H1 (cell line): ENCODE measurements at regions not wholly inside any gene's neighbourhood (a gene's known extent, or its start where the extent isn't known, plus 50 kb on each side); places are given as distances from the start of the nearest gene placed in this dataset.

Experiments
- CTCF ChIA-PET: fragments of 300-600 bp; sonication (Branson Sonifier 250); formaldehyde crosslinking; loops from one replicate; lab custom pipeline; 2021; ENCODE audit not compliant: partially characterized antibody; lab: Charles Lee
- POLR2A ChIA-PET: fragments of 300-600 bp; sonication (Branson Sonifier 250); formaldehyde crosslinking; loops from one replicate; lab custom pipeline; 2021; ENCODE audit warnings: inconsistent platforms; ENCODE audit not compliant: partially characterized antibody; lab: Charles Lee
- DNase-seq, 2 experiments: peaks; one replicate each; pipeline versions ENCODE4 v3.0.0 to v3.0.0-alpha.2; 2010 to 2022; ENCODE audit warnings: low spot score in 2 of 2, low read depth in 1 of 2, mixed read lengths in 1 of 2
- FAIRE-seq: peaks from 2 replicates; lab custom pipeline; 2011; peaks lifted over from hg19 to GRCh38; lab: Jason Lieb, UNC
- H2AFZ ChIP-seq: 2 replicates; pipeline ENCODE4 v1.8.1; 2012; ENCODE audit warnings: low read length, inconsistent platforms
- H2AK5ac ChIP-seq: 2 replicates; pipeline ENCODE4 v1.6.1; 2013; ENCODE audit warnings: low read depth, low read length
- H2BK120ac ChIP-seq: replicated peaks from 2 replicates; pipeline ENCODE3; 2013; ENCODE audit warnings: low read depth, low read length, inconsistent platforms
- H2BK12ac ChIP-seq: 2 replicates; pipeline ENCODE4 v1.6.1; 2013; ENCODE audit warnings: low read depth, low read length
- H2BK15ac ChIP-seq: 2 replicates; pipeline ENCODE4 v1.6.1; 2013; ENCODE audit warnings: low read length
- H2BK20ac ChIP-seq: 2 replicates; pipeline ENCODE4 v1.6.1; 2013; ENCODE audit warnings: low read length
- H2BK5ac ChIP-seq: 2 replicates; pipeline ENCODE4 v1.6.1; 2013; ENCODE audit warnings: low read depth, low read length
- H3K14ac ChIP-seq: 2 replicates; pipeline ENCODE4 v1.6.1; 2013; ENCODE audit warnings: inconsistent platforms; ENCODE audit not compliant: insufficient read length
- H3K18ac ChIP-seq: 2 replicates; pipeline ENCODE4 v1.6.1; 2013; ENCODE audit warnings: low read length; ENCODE audit errors: extremely low read depth
- H3K23ac ChIP-seq: 2 replicates; pipeline ENCODE4 v1.6.1; 2013; ENCODE audit warnings: inconsistent platforms; ENCODE audit not compliant: insufficient read length
- H3K23me2 ChIP-seq: 2 replicates; pipeline ENCODE4 v1.6.1; 2013; ENCODE audit warnings: low read depth, low read length
- H3K27ac ChIP-seq: 2 replicates; pipeline ENCODE4 v1.6.1; 2011; ENCODE audit warnings: low read depth, low read length, inconsistent platforms
- H3K27me3 ChIP-seq, 4 experiments: replicated peaks in 1 of 4; 1 replicate in 1 of 4; 2 replicates in 3 of 4; pipeline versions ENCODE4 v1.6.1 to v1.8.1; 2011 to 2013; ENCODE audit warnings: low read length in 3 of 4, mild to moderate bottlenecking in 3 of 4, inconsistent platforms in 2 of 4, mixed read lengths in 2 of 4, moderate library complexity in 1 of 4; ENCODE audit not compliant: control insufficient read depth in 3 of 4, insufficient read depth in 3 of 4; ENCODE audit errors: extremely low read depth in 1 of 4
- H3K36me3 ChIP-seq, 4 experiments: 2 replicates each; pipeline versions ENCODE4 v1.6.1 to v1.8.1; 2011 to 2013; ENCODE audit warnings: mild to moderate bottlenecking in 4 of 4, low read length in 3 of 4, moderate library complexity in 2 of 4, control low read depth in 1 of 4, inconsistent platforms in 1 of 4; ENCODE audit not compliant: insufficient read depth in 4 of 4, control insufficient read depth in 2 of 4
- H3K4ac ChIP-seq: replicated peaks from 2 replicates; pipeline ENCODE3; 2013; ENCODE audit warnings: low read length, low read depth, mixed read lengths, inconsistent platforms; ENCODE audit not compliant: insufficient read length
- H3K4me1 ChIP-seq, 4 experiments: replicated peaks in 1 of 4; 1 replicate in 1 of 4; 2 replicates in 3 of 4; pipeline versions ENCODE4 v1.6.1 to v1.8.1; 2011 to 2013; ENCODE audit warnings: low read length in 3 of 4, inconsistent platforms in 2 of 4, mixed read lengths in 1 of 4; ENCODE audit not compliant: insufficient read depth in 4 of 4, control insufficient read depth in 3 of 4
- H3K4me2 ChIP-seq, 2 experiments: 2 replicates each; pipeline versions ENCODE4 v1.6.1 to v1.8.1; 2011 to 2013; ENCODE audit warnings: low read depth in 2 of 2, low read length in 2 of 2, control low read depth in 1 of 2, inconsistent platforms in 1 of 2, mild to moderate bottlenecking in 1 of 2; ENCODE audit not compliant: insufficient read depth in 1 of 2
- H3K4me3 ChIP-seq, 4 experiments: fragments of 200-600, 300-600 bp in 1 of 4; sonication (generic), shearing (Covaris generic), sonication (Bioruptor Twin) in 1 of 4; 2 replicates each; pipeline versions ENCODE4 v1.5.1 to v1.8.1; 2011 to 2016; ENCODE audit warnings: low read length in 4 of 4, low read depth in 3 of 4, control low read depth in 2 of 4, inconsistent platforms in 2 of 4, mild to moderate bottlenecking in 2 of 4, mixed read lengths in 1 of 4, moderate library complexity in 1 of 4; ENCODE audit not compliant: insufficient read depth in 2 of 4; ENCODE audit errors: extremely low read depth in 1 of 4
- H3K56ac ChIP-seq: replicated peaks from 2 replicates; pipeline ENCODE3; 2013; ENCODE audit warnings: low read depth, mild to moderate bottlenecking, mixed read lengths, low read length, inconsistent platforms; ENCODE audit not compliant: insufficient read length
- H3K79me1 ChIP-seq: 2 replicates; pipeline ENCODE4 v1.6.1; 2013; ENCODE audit warnings: low read depth, low read length, control low read depth
- H3K79me2 ChIP-seq, 2 experiments: 2 replicates each; pipeline versions ENCODE4 v1.6.1 to v1.8.1; 2012 to 2013; ENCODE audit warnings: low read length in 2 of 2, mild to moderate bottlenecking in 2 of 2, inconsistent platforms in 1 of 2; ENCODE audit not compliant: insufficient read depth in 2 of 2, control insufficient read depth in 1 of 2
- H3K9ac ChIP-seq, 4 experiments: replicated peaks in 1 of 4; 1 replicate in 1 of 4; 2 replicates in 3 of 4; pipeline versions ENCODE4 v1.6.1 to v1.8.1; 2011 to 2013; ENCODE audit warnings: low read depth in 3 of 4, low read length in 3 of 4, control low read depth in 2 of 4, mild to moderate bottlenecking in 2 of 4, moderate library complexity in 2 of 4, inconsistent platforms in 1 of 4; ENCODE audit errors: extremely low read depth in 1 of 4
- H3K9me3 ChIP-seq, 2 experiments: 2 replicates each; pipeline versions ENCODE4 v1.6.1 to v1.8.1; 2012 to 2013; ENCODE audit warnings: mild to moderate bottlenecking in 2 of 2, moderate library complexity in 2 of 2, control low read depth in 1 of 2, inconsistent platforms in 1 of 2, low read depth in 1 of 2, low read length in 1 of 2, mixed read lengths in 1 of 2; ENCODE audit not compliant: insufficient read depth in 2 of 2
- H4K20me1 ChIP-seq, 2 experiments: replicated peaks in 1 of 2; 2 replicates each; pipeline versions ENCODE3 to v1.8.1; 2011 to 2013; ENCODE audit warnings: inconsistent platforms in 2 of 2, low read length in 2 of 2, mild to moderate bottlenecking in 1 of 2; ENCODE audit not compliant: insufficient read depth in 2 of 2, control insufficient read depth in 1 of 2
- H4K5ac ChIP-seq: 2 replicates; pipeline ENCODE4 v1.6.1; 2013; ENCODE audit warnings: low read length, low read depth, mixed read lengths, inconsistent platforms; ENCODE audit not compliant: insufficient read length
- H4K8ac ChIP-seq: 2 replicates; pipeline ENCODE4 v1.8.0; 2013; ENCODE audit warnings: mild to moderate bottlenecking, moderate library complexity, low read length, inconsistent platforms; ENCODE audit not compliant: insufficient read depth; ENCODE audit errors: extremely low read depth
- H4K91ac ChIP-seq: replicated peaks from 2 replicates; pipeline ENCODE3; 2013; ENCODE audit warnings: low read length, mixed read lengths, inconsistent platforms; ENCODE audit not compliant: insufficient read length
- BRCA1 ChIP-seq: IDR thresholded peaks from 2 replicates; pipeline ENCODE4 v1.6.1; 2012; ENCODE audit warnings: low read depth, low read length, improper control_type of control experiment
- CREB1 ChIP-seq: IDR thresholded peaks from 2 replicates; pipeline ENCODE4 v1.6.1; 2012; ENCODE audit warnings: inconsistent platforms
- FOSL1 ChIP-seq: IDR thresholded peaks from 2 replicates; pipeline ENCODE4 v1.6.1; 2011; ENCODE audit warnings: mild to moderate bottlenecking, low read depth, low read length, moderate library complexity; ENCODE audit not compliant: insufficient read depth
- HDAC6 ChIP-seq: IDR thresholded peaks from one replicate; pipeline ENCODE4 v1.7.1; 2012; ENCODE audit warnings: low read depth, mild to moderate bottlenecking, inconsistent platforms, low read length, moderate library complexity
- POU5F1 ChIP-seq: IDR thresholded peaks from 2 replicates; pipeline ENCODE4 v1.6.1; 2011; ENCODE audit warnings: low read depth, mild to moderate bottlenecking, low read length, moderate library complexity
- SIX5 ChIP-seq: IDR thresholded peaks from 2 replicates; pipeline ENCODE4 v1.6.1; 2011; ENCODE audit warnings: mild to moderate bottlenecking, low read depth, low read length
- TCF12 ChIP-seq: IDR thresholded peaks from 2 replicates; pipeline ENCODE4 v1.6.1; 2011; ENCODE audit warnings: low read depth, mild to moderate bottlenecking, low read length
- TEAD4 ChIP-seq: IDR thresholded peaks from 2 replicates; pipeline ENCODE4 v1.6.1; 2012; ENCODE audit warnings: low read depth, low read length, inconsistent platforms, mixed read lengths
- WGBS, 2 experiments: shearing (Covaris generic) in 1 of 2; methylation state at CpG; one replicate each; pipeline versions ENCODE4 v1.1.6 to v1.1.7; 2013 to 2015; ENCODE audit warnings: low lambda C conversion rate in 2 of 2, mixed read lengths in 2 of 2, inconsistent platforms in 1 of 2, low coverage in 1 of 2, missing lambda C conversion rate in 1 of 2; ENCODE audit not compliant: insufficient replicate concordance in 2 of 2, insufficient coverage in 1 of 2, insufficient read length in 1 of 2; ENCODE audit errors: extremely low coverage in 1 of 2, missing lambda C conversion rate in 1 of 2; 5-methylcytosine and 5-hydroxymethylcytosine counted together

DNA sequence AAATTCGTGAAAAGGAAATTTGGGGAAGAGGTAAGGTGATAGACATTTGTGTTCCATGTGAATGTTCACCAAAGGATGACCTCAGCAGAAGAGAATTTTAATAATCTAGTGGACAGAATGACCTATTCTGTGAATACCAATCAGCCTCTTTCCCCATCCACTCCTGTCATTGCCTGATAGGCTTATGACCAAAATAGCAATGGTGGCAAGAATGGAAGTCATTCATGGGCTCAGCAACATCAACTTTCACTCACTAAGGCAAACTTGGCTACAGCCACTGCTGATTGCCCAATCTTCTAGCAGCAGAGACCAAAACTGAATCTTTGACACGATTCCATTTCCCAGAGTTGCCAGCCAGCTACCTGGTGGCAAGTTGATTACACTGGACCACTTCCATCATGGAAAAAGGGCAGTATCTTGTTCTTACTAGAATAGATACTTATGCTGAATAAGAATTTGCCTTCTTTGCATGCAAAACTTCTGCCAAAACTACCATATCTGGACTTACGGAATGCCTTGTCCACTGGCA is 348.7 kb upstream of the PBX1 start:
- Histone ChIP-seq H4K5ac (no peak overlapping the region), H3K18ac (no peak overlapping the region), H2BK120ac (no peak overlapping the region), H3K14ac (no peak overlapping the region), H3K79me2 (no peaks in the 10 kb centered on the region), H4K8ac (no peak overlapping the region), H3K9ac (no peak overlapping the region), H3K23me2 (no peaks in the 10 kb centered on the region), H2AK5ac (no peak overlapping the region), H3K36me3 (no peaks in the 10 kb centered on the region), H3K23ac (no peak overlapping the region), H3K27me3 (no peaks in the 10 kb centered on the region), H3K56ac (no peak overlapping the region), H4K20me1 (no peaks in the 10 kb centered on the region), H2BK20ac (no peak overlapping the region), H3K27ac (no peak overlapping the region), H2AFZ (no peak overlapping the region), H3K9me3 (peaks cover under 1 to 1% of the 10 kb centered on the region in 2 experiments; a peak in 2 of 4 replicates), H4K91ac (no peak overlapping the region), H3K4me2 (no peak overlapping the region), H2BK12ac (no peak overlapping the region), H3K4me3 (no peak overlapping the region), H2BK5ac (no peak overlapping the region), H2BK15ac (no peak overlapping the region), H3K4ac (no peak overlapping the region), H3K4me1 (no peaks in the 10 kb centered on the region), H3K79me1 (no peaks in the 10 kb centered on the region)
- no peak for DNase-seq
- POLR2A ChIA-PET, result no interaction called here
- CTCF ChIA-PET, result no interaction called here
- 98 to 100% methylated on average over 1 to 3 of the region's 3 CpGs for WGBS, 2 experiments
- FAIRE-seq, result no peak
- no peak for TF ChIP-seq BRCA1
- no peak for TF ChIP-seq CREB1
- TF ChIP-seq HDAC6, result no peak
- TF ChIP-seq TCF12, result no peak
- TF ChIP-seq POU5F1, result no peak
- no peak for TF ChIP-seq FOSL1
- no peak for TF ChIP-seq TEAD4
- no peak for TF ChIP-seq SIX5
